NCI-H1930 (cell line): ENCODE measurements at regions not wholly inside any gene's neighbourhood (a gene's known extent, or its start where the extent isn't known, plus 50 kb on each side); places are given as distances from the start of the nearest gene placed in this dataset.
A peak's percentile ranks its signal among the peaks of the same experiment; 100 is the strongest.
"Not testable (repeated sequence)": the region's sequence is repeated elsewhere in the genome, so short reads cannot be mapped to it uniquely, and the experiment has no call there.

Experiments
- DNase-seq, 2 experiments: peaks; one replicate each; lab custom pipeline; 2025; lab: John Stamatoyannopoulos, UW

- DNase-seq, result no peak
Measured at GRCh38 chr10:28354511-28354910, 51.6 kb upstream of the MPP7 start.

GRCh38 chr10:28355376-28355775 lies 52.5 kb upstream of the MPP7 start:
- no peak for DNase-seq

- DNase-seq, result no peak
Measured at GRCh38 chr10:28359334-28359733, 56.5 kb upstream of the MPP7 start.

GRCh38 chr10:28360175-28360574 lies 57.3 kb upstream of the MPP7 start:
- no peak for DNase-seq

- DNase-seq, result no peak
Measured at GRCh38 chr10:28363376-28363775, 60.5 kb upstream of the MPP7 start.

GRCh38 chr10:28365840-28366239 lies 63.0 kb upstream of the MPP7 start:
- DNase-seq, result no peak

- no peak for DNase-seq
Measured at GRCh38 chr10:28366994-28367393, 64.1 kb upstream of the MPP7 start.

- DNase-seq, result no peak
Measured at GRCh38 chr10:28367413-28367812, 64.5 kb upstream of the MPP7 start.

- no peak for DNase-seq
Measured at GRCh38 chr10:28367929-28368484, 65.1 kb upstream of the MPP7 start.

- no peak for DNase-seq
Measured at GRCh38 chr10:28370107-28370835, 67.4 kb upstream of the MPP7 start.

GRCh38 chr10:28371638-28372037 lies 68.8 kb upstream of the MPP7 start:
- DNase-seq, result not testable (repeated sequence)

- DNase-seq, result no peak
Measured at GRCh38 chr10:28374036-28374435, 71.2 kb upstream of the MPP7 start.

GRCh38 chr10:28375399-28376354 lies 72.8 kb upstream of the MPP7 start:
- DNase-seq, result no peak

GRCh38 chr10:28378986-28379585 lies 76.2 kb upstream of the MPP7 start:
- no peak for DNase-seq

GRCh38 chr10:28381466-28381865 lies 78.6 kb upstream of the MPP7 start:
- DNase-seq, result no peak

- peak; percentile 1 to 34 for DNase-seq
Measured at GRCh38 chr10:28381903-28382347, 79.1 kb upstream of the MPP7 start.

GRCh38 chr10:28382525-28383269 lies 79.8 kb upstream of the MPP7 start:
- DNase-seq, result no peak

- DNase-seq, result no peak
Measured at GRCh38 chr10:28384557-28384956, 81.7 kb upstream of the MPP7 start.

GRCh38 chr10:28385748-28386502 lies 83.1 kb upstream of the MPP7 start:
- no peak for DNase-seq

- DNase-seq, result no peak
Measured at GRCh38 chr10:28386503-28386868, 83.6 kb upstream of the MPP7 start.

- no peak for DNase-seq
Measured at GRCh38 chr10:28387140-28387539, 84.3 kb upstream of the MPP7 start.
